ENCODE measurements at regions not wholly inside any gene's neighbourhood (a gene's known extent, or its start where the extent isn't known, plus 50 kb on each side); places are given as distances from the start of the nearest gene placed in this dataset.

DNA sequence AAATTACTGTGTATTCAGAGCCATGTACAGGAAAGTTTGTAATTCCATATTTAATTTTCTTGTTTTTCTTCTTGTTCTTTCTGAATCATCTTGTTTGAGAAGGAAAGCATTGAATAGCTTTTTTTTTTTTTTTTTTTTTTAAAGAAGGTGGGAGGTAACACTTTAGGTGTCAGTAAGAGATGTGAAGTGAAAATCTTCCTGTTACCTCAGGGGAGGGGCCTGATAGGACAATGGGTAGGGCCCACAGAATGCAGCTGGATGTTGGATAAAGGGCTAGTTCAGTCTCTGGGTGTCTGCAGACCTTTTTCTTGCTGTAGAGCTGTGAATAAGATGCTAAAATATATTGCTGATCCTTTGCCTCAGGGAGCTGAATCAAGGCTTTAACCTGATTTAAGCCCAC lies 317.4 kb downstream of the MAN2A1 start:
- Histone ChIP-seq H3K36me3 (replicated peaks) (no peaks in the 10 kb centered on the region), H3K4me3 (ENCODE audit: low read depth, low read length) (no peak overlapping the region), H3K27me3 (replicated peaks) (no peaks in the 10 kb centered on the region), H3K27ac (no peak overlapping the region)
- in situ Hi-C loops (cut with HindIII; ENCODE audit: low pct_ligation_motif_present, low sequenced_read_pairs), result no loop called here
- TF ChIP-seq, protein P1, sequence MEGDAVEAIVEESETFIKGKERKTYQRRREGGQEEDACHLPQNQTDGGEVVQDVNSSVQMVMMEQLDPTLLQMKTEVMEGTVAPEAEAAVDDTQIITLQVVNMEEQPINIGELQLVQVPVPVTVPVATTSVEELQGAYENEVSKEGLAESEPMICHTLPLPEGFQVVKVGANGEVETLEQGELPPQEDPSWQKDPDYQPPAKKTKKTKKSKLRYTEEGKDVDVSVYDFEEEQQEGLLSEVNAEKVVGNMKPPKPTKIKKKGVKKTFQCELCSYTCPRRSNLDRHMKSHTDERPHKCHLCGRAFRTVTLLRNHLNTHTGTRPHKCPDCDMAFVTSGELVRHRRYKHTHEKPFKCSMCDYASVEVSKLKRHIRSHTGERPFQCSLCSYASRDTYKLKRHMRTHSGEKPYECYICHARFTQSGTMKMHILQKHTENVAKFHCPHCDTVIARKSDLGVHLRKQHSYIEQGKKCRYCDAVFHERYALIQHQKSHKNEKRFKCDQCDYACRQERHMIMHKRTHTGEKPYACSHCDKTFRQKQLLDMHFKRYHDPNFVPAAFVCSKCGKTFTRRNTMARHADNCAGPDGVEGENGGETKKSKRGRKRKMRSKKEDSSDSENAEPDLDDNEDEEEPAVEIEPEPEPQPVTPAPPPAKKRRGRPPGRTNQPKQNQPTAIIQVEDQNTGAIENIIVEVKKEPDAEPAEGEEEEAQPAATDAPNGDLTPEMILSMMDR (IDR thresholded peaks at IDR 0.05; ENCODE audit: low read depth, low read length, missing control alignments), result no peak
- DNase-seq, result no peak

DNA sequence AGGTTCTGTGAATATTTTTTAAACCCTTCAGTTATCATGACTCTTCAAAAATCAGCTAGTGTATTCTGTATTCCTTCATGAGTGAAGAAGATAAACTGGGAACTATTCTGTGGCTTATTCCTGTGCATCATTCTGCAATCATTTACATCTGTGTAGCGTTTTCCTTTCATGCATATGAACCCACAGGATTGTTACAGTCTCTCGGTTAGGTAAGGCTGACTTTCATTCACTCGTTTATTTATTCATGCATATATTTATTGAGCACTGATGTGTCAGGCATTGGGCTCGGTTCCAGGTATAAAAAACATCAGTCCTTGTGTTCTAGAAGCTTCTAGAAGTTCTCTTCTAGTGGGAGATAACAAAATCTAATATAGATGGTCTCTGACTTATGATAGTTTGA lies 318.4 kb downstream of the MAN2A1 start:
- TF ChIP-seq, protein P1 (IDR thresholded peaks at IDR 0.05; ENCODE audit: low read depth, low read length, missing control alignments), result no peak
- no peak overlapping the region for H3K4me3 ChIP-seq (ENCODE audit: low read depth, low read length)
- H3K27me3 ChIP-seq (replicated peaks), result no peaks in the 10 kb centered on the region
- in situ Hi-C loops (cut with HindIII; ENCODE audit: low pct_ligation_motif_present, low sequenced_read_pairs), result no loop called here
- H3K27ac ChIP-seq, result no peak overlapping the region
- no peaks in the 10 kb centered on the region for H3K36me3 ChIP-seq (replicated peaks)
- DNase-seq, result no peak

DNA sequence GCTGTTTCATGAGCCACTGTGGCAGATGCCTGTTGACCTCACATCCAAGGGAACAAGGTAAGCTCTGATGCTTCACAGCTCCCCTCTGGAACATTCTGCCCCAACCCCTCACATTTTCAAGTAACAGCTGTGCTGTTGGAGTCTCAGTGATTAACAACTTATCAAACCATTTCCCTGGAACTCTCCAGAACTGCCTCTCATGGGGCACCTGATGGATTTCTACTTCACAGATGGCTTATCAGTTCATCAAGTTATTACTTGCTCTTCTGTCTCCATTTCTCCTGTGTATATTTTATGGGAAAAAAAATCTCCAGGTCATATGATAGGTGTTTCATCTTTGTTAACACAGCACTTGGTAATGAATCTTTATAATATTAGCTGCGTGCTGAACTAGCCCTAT lies 322.4 kb downstream of the MAN2A1 start:
- in situ Hi-C loops (cut with HindIII; ENCODE audit: low pct_ligation_motif_present, low sequenced_read_pairs), result no loop called here
- no peaks in the 10 kb centered on the region for H3K27me3 ChIP-seq (replicated peaks)
- H3K4me3 ChIP-seq (ENCODE audit: low read depth, low read length), result no peak overlapping the region
- no peaks in the 10 kb centered on the region for H3K36me3 ChIP-seq (replicated peaks)
- TF ChIP-seq, protein P1 (IDR thresholded peaks at IDR 0.05; ENCODE audit: low read depth, low read length, missing control alignments), result no peak
- no peak for DNase-seq
- H3K27ac ChIP-seq, result no peak overlapping the region

DNA sequence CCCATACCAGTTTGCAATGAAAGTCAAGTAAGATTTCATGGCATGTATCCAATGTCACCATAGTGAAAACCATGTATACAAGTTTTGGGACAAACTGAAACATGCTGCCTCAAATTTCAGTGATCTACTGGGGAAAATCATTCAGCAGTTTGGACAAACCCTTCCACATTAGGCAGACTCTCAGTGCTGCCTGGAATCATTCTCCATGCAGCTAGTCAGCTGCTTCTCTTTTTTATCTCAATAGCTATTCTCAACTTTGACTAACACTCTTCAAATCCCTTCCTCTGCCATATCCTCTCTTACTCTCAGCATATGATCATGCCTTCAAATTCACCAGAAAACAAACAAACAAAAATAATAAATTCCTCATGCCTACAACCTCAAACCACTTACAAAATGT lies 323.3 kb downstream of the MAN2A1 start:
- no peak overlapping the region for H3K4me3 ChIP-seq (ENCODE audit: low read depth, low read length)
- no peak for DNase-seq
- H3K36me3 ChIP-seq (replicated peaks), result no peaks in the 10 kb centered on the region
- in situ Hi-C loops (cut with HindIII; ENCODE audit: low pct_ligation_motif_present, low sequenced_read_pairs), result no loop called here
- H3K27me3 ChIP-seq (replicated peaks), result no peaks in the 10 kb centered on the region
- H3K27ac ChIP-seq, result no peak overlapping the region
- TF ChIP-seq, protein P1 (IDR thresholded peaks at IDR 0.05; ENCODE audit: low read depth, low read length, missing control alignments), result no peak

DNA sequence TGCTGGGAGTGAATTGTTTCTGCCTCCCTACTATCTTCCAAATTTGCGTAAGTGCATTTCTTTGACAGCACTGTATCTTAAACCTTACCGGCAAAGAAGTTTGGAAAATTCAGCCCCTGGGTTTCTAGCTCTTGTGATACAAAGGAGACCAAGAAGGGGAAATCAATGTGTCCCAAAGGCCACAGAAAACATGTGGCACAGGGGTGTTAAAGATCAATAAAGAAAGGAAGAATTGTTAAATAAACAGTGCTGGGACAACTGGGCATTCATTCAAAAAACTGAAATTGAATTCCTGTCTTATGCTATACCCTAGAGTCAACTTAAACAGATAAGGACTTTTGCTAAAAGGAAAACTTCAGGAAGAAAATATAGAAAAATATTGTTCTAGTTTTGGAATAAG lies 328.1 kb downstream of the MAN2A1 start:
- no peak for DNase-seq
- Histone ChIP-seq H3K27ac (no peak overlapping the region), H3K4me3 (ENCODE audit: low read depth, low read length) (no peak overlapping the region), H3K36me3 (replicated peaks) (no peaks in the 10 kb centered on the region), H3K27me3 (replicated peaks) (no peaks in the 10 kb centered on the region)
- TF ChIP-seq, protein P1 (IDR thresholded peaks at IDR 0.05; ENCODE audit: low read depth, low read length, missing control alignments), result no peak
- in situ Hi-C loops (cut with HindIII; ENCODE audit: low pct_ligation_motif_present, low sequenced_read_pairs), result no loop called here

DNA sequence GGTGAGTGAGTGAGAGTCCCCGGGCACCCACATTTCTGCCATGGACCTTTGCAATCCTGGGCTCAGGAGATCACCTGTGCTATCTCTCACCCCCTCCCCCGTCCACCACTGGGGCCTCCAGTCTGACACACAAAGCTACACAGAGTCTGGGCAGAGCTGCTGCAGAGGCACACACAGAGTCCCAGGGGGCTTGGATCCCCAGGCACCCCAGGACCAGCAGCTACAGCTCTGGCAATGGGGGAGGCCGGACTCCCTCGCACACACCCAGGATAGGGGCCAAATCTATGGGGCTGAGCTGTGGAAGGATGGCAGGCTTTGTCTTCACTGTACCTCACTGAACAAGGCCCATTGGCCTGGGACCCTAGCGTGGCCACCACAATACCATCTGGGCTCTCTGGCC lies 328.8 kb downstream of the MAN2A1 start:
- in situ Hi-C loops (cut with HindIII; ENCODE audit: low pct_ligation_motif_present, low sequenced_read_pairs), result no loop called here
- Histone ChIP-seq H3K36me3 (replicated peaks) (no peaks in the 10 kb centered on the region), H3K27me3 (replicated peaks) (no peaks in the 10 kb centered on the region), H3K27ac (no peak overlapping the region), H3K4me3 (ENCODE audit: low read depth, low read length) (no peak overlapping the region)
- TF ChIP-seq, protein P1 (IDR thresholded peaks at IDR 0.05; ENCODE audit: low read depth, low read length, missing control alignments), result no peak
- DNase-seq, result no peak

Data from brain microvascular endothelial cell (primary cell).